ENCODE measurements at regions not wholly inside any gene's neighbourhood (a gene's known extent, or its start where the extent isn't known, plus 50 kb on each side); places are given as distances from the start of the nearest gene placed in this dataset.

- TF ChIP-seq, protein P1, sequence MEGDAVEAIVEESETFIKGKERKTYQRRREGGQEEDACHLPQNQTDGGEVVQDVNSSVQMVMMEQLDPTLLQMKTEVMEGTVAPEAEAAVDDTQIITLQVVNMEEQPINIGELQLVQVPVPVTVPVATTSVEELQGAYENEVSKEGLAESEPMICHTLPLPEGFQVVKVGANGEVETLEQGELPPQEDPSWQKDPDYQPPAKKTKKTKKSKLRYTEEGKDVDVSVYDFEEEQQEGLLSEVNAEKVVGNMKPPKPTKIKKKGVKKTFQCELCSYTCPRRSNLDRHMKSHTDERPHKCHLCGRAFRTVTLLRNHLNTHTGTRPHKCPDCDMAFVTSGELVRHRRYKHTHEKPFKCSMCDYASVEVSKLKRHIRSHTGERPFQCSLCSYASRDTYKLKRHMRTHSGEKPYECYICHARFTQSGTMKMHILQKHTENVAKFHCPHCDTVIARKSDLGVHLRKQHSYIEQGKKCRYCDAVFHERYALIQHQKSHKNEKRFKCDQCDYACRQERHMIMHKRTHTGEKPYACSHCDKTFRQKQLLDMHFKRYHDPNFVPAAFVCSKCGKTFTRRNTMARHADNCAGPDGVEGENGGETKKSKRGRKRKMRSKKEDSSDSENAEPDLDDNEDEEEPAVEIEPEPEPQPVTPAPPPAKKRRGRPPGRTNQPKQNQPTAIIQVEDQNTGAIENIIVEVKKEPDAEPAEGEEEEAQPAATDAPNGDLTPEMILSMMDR (conservative IDR thresholded peaks at IDR 0.05; ENCODE audit: low read depth, low read length), result no peak
- TF ChIP-seq EZH2 (IDR thresholded peaks at IDR 0.05; ENCODE audit: borderline replicate concordance, low read depth, low read length, poor library complexity, severe bottlenecking), result no peak
Observed at GRCh38 chr2:118505436-118505835, 342.0 kb downstream of the EN1 start.

Data from A673 (cell line).